Lower lobe of right lung (tissue), 2 donors: ENCODE measurements at regions not wholly inside any gene's neighbourhood (a gene's known extent, or its start where the extent isn't known, plus 50 kb on each side); places are given as distances from the start of the nearest gene placed in this dataset.

ENCODE experiments used
- ATAC-seq, 2 donors: fragments of 200-7000 bp; cut with Tn5 transposase; one replicate each; pipeline ENCODE4 v1.9.1; 2020 to 2022; ENCODE audit warnings: mild to moderate bottlenecking in 2 of 2, moderate library complexity in 2 of 2
- DNase-seq: peaks from one replicate; pipeline ENCODE4 v3.0.0-alpha.2; 2020
- H3K27ac ChIP-seq: fragments of 200-600 bp; one replicate; pipeline ENCODE4 v1.8.0; 2022
- H3K27me3 ChIP-seq: fragments of 200-600 bp; one replicate; pipeline ENCODE4 v1.8.0; 2022; ENCODE audit warnings: low read depth
- H3K36me3 ChIP-seq: fragments of 200-600 bp; one replicate; pipeline ENCODE4 v1.8.0; 2022; ENCODE audit warnings: mild to moderate bottlenecking
- H3K4me1 ChIP-seq: fragments of 200-600 bp; one replicate; pipeline ENCODE4 v1.8.0; 2022
- H3K4me3 ChIP-seq: fragments of 200-600 bp; one replicate; pipeline ENCODE4 v1.8.0; 2022; ENCODE audit warnings: mild to moderate bottlenecking
- H3K9me3 ChIP-seq: fragments of 200-600 bp; one replicate; pipeline ENCODE4 v1.8.0; 2022
- intact Hi-C: fragments of 100-400 bp; cut with DNase I; formaldehyde crosslinking; loops from one replicate; pipeline ENCODE4 v1.11.0; 2022
- TF ChIP-seq, protein P1 (sequence below): fragments of 200-600 bp; IDR thresholded peaks from one replicate; pipeline ENCODE4 v1.8.0; 2022; ENCODE audit warnings: antibody characterized with exemption, mild to moderate bottlenecking
- donor health status: DM: no; HTN: yes; CAD: no; lungs with severe emphysema.

DNA sequence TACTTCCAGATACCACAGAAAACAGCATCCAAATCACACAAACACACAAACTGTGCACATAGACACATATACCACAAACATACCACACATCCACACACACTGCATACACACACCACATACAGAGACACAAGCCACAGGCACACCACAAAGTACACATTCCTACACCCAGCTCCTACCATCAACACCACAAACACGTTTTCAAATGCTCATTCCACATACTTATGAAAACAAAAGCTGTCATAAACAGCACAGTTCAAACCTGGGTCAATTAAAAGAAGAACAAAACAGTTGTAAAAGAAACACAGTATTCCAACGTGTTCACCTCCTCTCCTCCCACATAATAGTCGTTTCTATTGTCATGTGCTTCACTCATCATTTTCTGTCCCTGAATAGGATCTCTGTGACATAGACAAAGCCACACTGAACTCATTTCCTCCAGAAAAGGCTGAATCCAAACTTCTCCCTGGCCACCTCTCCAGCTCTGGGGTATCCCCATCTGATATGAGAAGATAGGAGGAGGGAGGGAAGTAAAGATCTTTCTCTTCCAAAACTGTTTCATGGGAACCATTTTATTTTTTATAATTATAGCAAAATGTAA is 89.2 kb downstream of the CXCL12 start:
- TF ChIP-seq, protein P1, sequence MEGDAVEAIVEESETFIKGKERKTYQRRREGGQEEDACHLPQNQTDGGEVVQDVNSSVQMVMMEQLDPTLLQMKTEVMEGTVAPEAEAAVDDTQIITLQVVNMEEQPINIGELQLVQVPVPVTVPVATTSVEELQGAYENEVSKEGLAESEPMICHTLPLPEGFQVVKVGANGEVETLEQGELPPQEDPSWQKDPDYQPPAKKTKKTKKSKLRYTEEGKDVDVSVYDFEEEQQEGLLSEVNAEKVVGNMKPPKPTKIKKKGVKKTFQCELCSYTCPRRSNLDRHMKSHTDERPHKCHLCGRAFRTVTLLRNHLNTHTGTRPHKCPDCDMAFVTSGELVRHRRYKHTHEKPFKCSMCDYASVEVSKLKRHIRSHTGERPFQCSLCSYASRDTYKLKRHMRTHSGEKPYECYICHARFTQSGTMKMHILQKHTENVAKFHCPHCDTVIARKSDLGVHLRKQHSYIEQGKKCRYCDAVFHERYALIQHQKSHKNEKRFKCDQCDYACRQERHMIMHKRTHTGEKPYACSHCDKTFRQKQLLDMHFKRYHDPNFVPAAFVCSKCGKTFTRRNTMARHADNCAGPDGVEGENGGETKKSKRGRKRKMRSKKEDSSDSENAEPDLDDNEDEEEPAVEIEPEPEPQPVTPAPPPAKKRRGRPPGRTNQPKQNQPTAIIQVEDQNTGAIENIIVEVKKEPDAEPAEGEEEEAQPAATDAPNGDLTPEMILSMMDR: no peak
- ATAC-seq (no peak), DNase-seq (no peak)
- no peak overlapping the region for H3K4me3 ChIP-seq
- H3K9me3 ChIP-seq: no peaks in the 10 kb centered on the region
- H3K36me3 ChIP-seq: no peaks in the 10 kb centered on the region
- H3K27me3 ChIP-seq: no peaks in the 10 kb centered on the region
- intact Hi-C loops: no loop called here
- H3K4me1 ChIP-seq: peaks cover 21% of the 10 kb centered on the region
- no peak overlapping the region for H3K27ac ChIP-seq

DNA sequence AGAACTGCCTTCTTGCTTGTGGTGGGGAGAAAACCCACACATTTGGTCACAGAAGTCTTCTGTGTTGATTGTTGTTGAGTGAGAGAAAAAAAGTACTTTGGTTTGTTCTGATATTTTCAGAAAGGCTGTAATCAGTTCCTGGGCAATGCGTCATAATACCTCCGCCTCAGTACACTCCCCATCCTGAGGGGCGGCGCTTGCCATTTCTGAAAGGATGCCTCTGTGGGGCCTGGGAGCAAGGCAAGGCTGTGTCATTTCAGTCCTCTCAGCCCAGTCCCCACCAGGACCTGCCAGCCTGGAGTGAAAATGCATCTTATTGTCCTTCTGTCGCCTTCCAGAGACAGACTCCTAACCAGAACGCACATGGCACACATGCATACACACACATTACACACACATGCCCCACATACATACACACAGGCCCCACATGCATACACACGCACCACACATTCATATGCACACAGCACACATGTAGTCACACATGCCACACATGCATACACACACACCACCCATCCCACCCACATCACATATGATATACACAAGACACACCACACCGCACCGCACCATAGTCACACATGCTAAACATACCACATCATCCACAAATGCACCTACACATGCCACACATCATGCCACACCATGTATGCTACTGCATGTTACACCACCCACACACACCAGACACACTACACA is 90.0 kb downstream of the CXCL12 start:
- no peaks in the 10 kb centered on the region for H3K9me3 ChIP-seq
- no peak overlapping the region for H3K4me3 ChIP-seq
- peaks cover 21% of the 10 kb centered on the region for H3K4me1 ChIP-seq
- H3K36me3 ChIP-seq: no peaks in the 10 kb centered on the region
- no peaks in the 10 kb centered on the region for H3K27me3 ChIP-seq
- no peak for ATAC-seq
- peak overlapping the region; percentile 87 for H3K27ac ChIP-seq
- no peak for DNase-seq
- intact Hi-C loops: no loop called here
- TF ChIP-seq, protein P1: no peak

DNA sequence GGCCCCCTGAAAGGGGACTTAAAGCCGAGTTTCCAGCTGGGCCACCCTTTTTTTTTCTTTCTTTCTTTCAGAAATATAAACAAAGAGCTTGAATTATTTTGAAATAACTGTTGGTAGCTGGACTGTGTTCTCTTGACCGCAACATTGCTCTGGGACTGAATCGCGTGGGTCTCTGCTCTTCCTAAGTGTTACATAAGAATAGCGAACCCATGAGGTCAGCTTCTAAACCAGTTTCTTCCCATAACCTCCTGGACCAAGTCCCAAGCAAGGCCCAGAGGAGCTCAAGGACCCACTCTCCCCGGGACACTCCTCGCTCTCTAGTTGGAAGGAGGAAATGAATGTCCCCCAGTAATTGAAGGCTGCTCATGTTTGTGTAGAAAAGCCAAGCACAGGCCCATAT is 91.1 kb downstream of the CXCL12 start:
- H3K27ac ChIP-seq: peak overlapping the region; percentile 87
- DNase-seq (peak; percentile 69), ATAC-seq (peak; percentile 95 to 97)
- H3K4me1 ChIP-seq: peaks cover 21% of the 10 kb centered on the region
- TF ChIP-seq, protein P1: no peak
- no peaks in the 10 kb centered on the region for H3K9me3 ChIP-seq
- no peaks in the 10 kb centered on the region for H3K36me3 ChIP-seq
- no peak overlapping the region for H3K4me3 ChIP-seq
- H3K27me3 ChIP-seq: no peaks in the 10 kb centered on the region
- intact Hi-C loops: no loop called here

DNA sequence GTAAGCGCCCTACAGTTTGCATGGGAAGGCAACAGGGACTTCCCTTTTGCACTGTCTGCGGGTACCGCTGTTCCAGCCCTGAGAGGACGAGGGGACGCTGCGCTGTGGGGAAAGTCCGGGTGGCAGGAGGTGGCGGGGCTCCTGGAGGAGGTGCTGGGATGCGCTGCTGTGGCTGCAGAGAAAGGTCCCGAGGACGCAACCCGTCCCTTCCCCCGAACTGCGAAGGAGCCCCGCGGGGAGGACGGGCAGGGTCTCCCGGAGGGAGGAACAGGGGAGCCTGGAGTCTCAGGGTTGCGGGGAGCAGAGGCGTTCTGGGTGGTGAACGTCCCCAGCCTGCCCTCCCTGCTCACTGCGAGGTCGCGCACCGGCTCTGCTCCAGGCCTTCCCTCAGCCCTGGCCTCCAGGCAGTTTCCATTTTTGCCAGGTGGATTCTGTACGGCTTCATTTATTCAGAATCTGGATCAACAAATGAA is 91.6 kb downstream of the CXCL12 start:
- peak; percentile 48 to 75 for ATAC-seq

DNA sequence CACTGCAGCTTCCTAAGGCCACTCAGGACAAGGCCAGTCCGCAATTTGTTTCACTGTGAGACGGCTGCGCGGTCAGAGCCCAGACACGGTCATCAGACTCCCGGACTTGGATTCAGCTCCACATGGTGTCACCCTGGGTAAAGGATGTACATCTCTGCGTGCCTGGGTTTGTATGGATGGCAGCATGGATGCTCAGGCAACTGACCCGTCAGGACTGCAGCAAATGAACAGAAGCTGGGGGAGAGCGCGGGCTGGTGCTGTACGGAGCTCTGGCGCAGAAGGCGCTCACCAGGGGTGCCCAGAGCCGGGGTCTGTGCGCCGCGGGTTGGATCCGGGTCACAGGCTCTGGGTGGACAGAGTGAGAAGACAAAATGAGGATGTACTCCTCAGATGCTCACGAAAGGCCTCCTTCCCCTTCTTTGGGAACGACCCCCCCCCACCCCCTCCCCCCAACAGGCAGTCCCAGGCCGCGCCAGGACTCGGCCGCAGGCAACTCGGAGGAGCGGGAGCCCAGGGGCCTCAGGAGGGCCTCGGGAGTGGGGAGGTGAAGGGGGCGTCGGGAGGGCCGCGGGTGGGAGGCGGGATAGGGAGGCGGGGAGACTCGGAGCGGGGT is 92.4 kb downstream of the CXCL12 start:
- intact Hi-C loops: no loop called here
- H3K36me3 ChIP-seq: no peaks in the 10 kb centered on the region
- TF ChIP-seq, protein P1: no peak
- ATAC-seq (no peak), DNase-seq (no peak)
- H3K27ac ChIP-seq: no peak overlapping the region
- H3K9me3 ChIP-seq: no peaks in the 10 kb centered on the region
- no peak overlapping the region for H3K4me3 ChIP-seq
- peaks cover 21% of the 10 kb centered on the region for H3K4me1 ChIP-seq
- no peaks in the 10 kb centered on the region for H3K27me3 ChIP-seq

More for the DNA sequence above, 91.6 kb downstream of the CXCL12 start:
- Histone ChIP-seq H3K27me3 (no peaks in the 10 kb centered on the region), H3K36me3 (no peaks in the 10 kb centered on the region), H3K4me3 (peak overlapping the region; percentile 24), H3K4me1 (peaks cover 21% of the 10 kb centered on the region), H3K9me3 (no peaks in the 10 kb centered on the region), H3K27ac (peak overlapping the region; percentile 87)
- no peak for DNase-seq
- intact Hi-C loops: no loop called here
- TF ChIP-seq, protein P1: no peak
